ENCODE measurements at regions not wholly inside any gene's neighbourhood (a gene's known extent, or its start where the extent isn't known, plus 50 kb on each side); places are given as distances from the start of the nearest gene placed in this dataset.

DNA sequence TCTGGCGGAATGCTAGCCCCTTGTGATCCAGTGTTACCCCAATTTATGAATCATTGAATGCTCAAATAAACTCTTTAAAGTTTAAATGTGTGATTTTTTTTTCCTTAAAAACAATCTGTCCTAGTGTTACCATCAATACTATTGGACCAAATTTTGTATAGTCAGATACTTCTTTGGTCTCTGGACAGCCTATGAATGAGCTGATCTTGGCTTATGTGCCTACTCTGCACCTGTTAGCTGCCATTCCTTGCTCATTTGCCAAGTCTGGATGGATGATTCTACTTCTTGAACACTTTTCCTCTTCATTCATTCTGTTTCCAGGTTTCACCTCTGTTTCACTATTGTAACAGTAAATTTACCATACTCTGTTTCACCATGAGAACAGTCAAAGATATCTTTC, 226.5 kb upstream of the ZBED5 start:
- Histone ChIP-seq H3K36me3 (replicated peaks; ENCODE audit: insufficient read depth, low read depth) (no peaks in the 10 kb centered on the region), H3K79me2 (no peaks in the 10 kb centered on the region), H3K27ac (no peak overlapping the region), H3K27me3 (no peaks in the 10 kb centered on the region), H2AFZ (no peak overlapping the region), H3K4me2 (no peak overlapping the region), H3K9me2 (replicated peaks; ENCODE audit: insufficient read depth) (no peaks in the 10 kb centered on the region), H3K4me1 (ENCODE audit: insufficient read depth) (no peaks in the 10 kb centered on the region), H3K9me3 (ENCODE audit: low read depth) (no peaks in the 10 kb centered on the region), H3K4me3 (no peak overlapping the region), H4K20me1 (ENCODE audit: insufficient read depth, poor library complexity, severe bottlenecking) (no peaks in the 10 kb centered on the region)
- TF ChIP-seq EZH2 (IDR thresholded peaks at IDR 0.05; ENCODE audit: borderline replicate concordance): no peak
- TF ChIP-seq, protein P1, sequence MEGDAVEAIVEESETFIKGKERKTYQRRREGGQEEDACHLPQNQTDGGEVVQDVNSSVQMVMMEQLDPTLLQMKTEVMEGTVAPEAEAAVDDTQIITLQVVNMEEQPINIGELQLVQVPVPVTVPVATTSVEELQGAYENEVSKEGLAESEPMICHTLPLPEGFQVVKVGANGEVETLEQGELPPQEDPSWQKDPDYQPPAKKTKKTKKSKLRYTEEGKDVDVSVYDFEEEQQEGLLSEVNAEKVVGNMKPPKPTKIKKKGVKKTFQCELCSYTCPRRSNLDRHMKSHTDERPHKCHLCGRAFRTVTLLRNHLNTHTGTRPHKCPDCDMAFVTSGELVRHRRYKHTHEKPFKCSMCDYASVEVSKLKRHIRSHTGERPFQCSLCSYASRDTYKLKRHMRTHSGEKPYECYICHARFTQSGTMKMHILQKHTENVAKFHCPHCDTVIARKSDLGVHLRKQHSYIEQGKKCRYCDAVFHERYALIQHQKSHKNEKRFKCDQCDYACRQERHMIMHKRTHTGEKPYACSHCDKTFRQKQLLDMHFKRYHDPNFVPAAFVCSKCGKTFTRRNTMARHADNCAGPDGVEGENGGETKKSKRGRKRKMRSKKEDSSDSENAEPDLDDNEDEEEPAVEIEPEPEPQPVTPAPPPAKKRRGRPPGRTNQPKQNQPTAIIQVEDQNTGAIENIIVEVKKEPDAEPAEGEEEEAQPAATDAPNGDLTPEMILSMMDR (IDR thresholded peaks at IDR 0.05; ENCODE audit: poor library complexity): no peak
- TF ChIP-seq EZH2phosphoT487 (IDR thresholded peaks at IDR 0.05; ENCODE audit: low read depth, severe bottlenecking, unreplicated experiment): no peak
- DNase-seq (ENCODE audit: low spot score): no peak
- 93% methylated on average over 1 of the region's 1 CpG for WGBS (ENCODE audit: low lambda C conversion rate, missing lambda C conversion rate)

DNA sequence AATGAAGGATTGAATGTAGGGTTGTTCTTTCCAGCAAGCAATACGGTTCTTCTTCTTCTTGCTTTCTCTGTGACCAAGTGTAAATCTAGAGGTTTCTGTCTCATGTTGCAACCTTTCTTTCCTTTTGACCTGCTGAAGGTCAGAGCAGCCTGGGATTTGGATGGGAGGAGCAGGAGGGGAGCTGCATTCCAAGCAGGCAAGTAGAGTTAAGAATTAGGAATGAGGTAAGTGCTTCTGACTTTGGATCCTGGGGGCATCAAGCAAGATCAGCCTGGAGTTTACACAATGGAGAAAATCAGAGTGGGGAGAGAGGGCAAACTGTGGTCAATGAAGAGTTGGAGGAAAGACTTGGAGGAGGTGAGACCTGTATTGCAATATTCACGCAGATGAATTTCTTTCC, 225.6 kb upstream of the ZBED5 start:
- Histone ChIP-seq H3K9me2 (replicated peaks; ENCODE audit: insufficient read depth) (no peaks in the 10 kb centered on the region), H4K20me1 (ENCODE audit: insufficient read depth, poor library complexity, severe bottlenecking) (no peaks in the 10 kb centered on the region), H3K4me1 (ENCODE audit: insufficient read depth) (no peaks in the 10 kb centered on the region), H3K27ac (no peak overlapping the region), H3K4me3 (no peak overlapping the region), H3K27me3 (no peaks in the 10 kb centered on the region), H3K79me2 (no peaks in the 10 kb centered on the region), H3K36me3 (replicated peaks; ENCODE audit: insufficient read depth, low read depth) (no peaks in the 10 kb centered on the region), H2AFZ (no peak overlapping the region), H3K9me3 (ENCODE audit: low read depth) (no peaks in the 10 kb centered on the region), H3K4me2 (no peak overlapping the region)
- 92% methylated on average over 2 of the region's 2 CpGs for WGBS (ENCODE audit: low lambda C conversion rate, missing lambda C conversion rate)
- no peak for TF ChIP-seq EZH2phosphoT487 (IDR thresholded peaks at IDR 0.05; ENCODE audit: low read depth, severe bottlenecking, unreplicated experiment)
- TF ChIP-seq, protein P1 (IDR thresholded peaks at IDR 0.05; ENCODE audit: poor library complexity): no peak
- TF ChIP-seq EZH2 (IDR thresholded peaks at IDR 0.05; ENCODE audit: borderline replicate concordance): no peak
- no peak for DNase-seq (ENCODE audit: low spot score)

DNA sequence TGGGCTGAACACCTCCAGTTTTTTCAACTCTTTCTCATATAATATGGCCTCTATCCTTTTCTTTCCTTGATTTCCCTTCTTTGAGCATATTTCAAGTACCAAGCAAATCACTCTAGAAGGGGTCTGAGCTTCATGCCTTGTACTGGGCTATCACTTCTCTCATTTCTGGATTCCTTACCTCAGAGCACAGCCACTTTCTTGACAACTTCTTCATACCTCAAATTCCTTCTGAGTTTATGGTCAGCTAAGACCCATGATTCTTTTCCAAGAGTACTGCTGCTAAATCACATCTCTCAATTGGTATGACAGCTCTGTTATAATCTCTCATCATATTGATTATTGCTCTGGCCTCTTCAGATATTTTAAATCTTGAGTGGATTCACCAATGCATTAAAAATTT, 224.8 kb upstream of the ZBED5 start:
- Histone ChIP-seq H3K27ac (no peak overlapping the region), H3K4me2 (no peak overlapping the region), H3K79me2 (no peaks in the 10 kb centered on the region), H3K4me3 (no peak overlapping the region), H3K9me3 (ENCODE audit: low read depth) (no peaks in the 10 kb centered on the region), H3K36me3 (replicated peaks; ENCODE audit: insufficient read depth, low read depth) (no peaks in the 10 kb centered on the region), H3K4me1 (ENCODE audit: insufficient read depth) (no peaks in the 10 kb centered on the region), H3K9me2 (replicated peaks; ENCODE audit: insufficient read depth) (no peaks in the 10 kb centered on the region), H4K20me1 (ENCODE audit: insufficient read depth, poor library complexity, severe bottlenecking) (no peaks in the 10 kb centered on the region), H3K27me3 (no peaks in the 10 kb centered on the region), H2AFZ (no peak overlapping the region)
- no peak for DNase-seq (ENCODE audit: low spot score)
- TF ChIP-seq, protein P1 (IDR thresholded peaks at IDR 0.05; ENCODE audit: poor library complexity): no peak
- TF ChIP-seq EZH2phosphoT487 (IDR thresholded peaks at IDR 0.05; ENCODE audit: low read depth, severe bottlenecking, unreplicated experiment): no peak
- TF ChIP-seq EZH2 (IDR thresholded peaks at IDR 0.05; ENCODE audit: borderline replicate concordance): no peak

DNA sequence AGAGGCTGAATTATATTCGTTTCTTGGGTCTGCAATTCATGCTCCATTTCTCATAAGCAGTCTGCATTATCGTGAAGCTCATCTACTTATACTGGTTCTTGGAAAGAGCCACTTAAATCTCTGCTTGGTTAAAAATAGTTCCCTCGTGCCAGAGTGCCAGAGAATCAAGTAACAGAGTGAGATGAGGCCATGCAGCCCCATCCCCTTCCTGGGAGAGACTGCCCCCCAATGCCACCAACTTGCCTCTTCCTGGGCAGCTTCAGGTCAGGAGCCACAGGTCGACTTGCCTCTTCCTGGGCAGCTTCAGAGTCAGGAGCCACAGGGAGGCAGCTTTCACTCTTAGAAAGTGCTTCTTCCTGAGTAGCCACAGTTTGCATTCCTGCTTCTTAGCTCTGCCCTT, 223.9 kb upstream of the ZBED5 start:
- Histone ChIP-seq H3K36me3 (replicated peaks; ENCODE audit: insufficient read depth, low read depth) (no peaks in the 10 kb centered on the region), H3K27me3 (no peaks in the 10 kb centered on the region), H3K27ac (no peak overlapping the region), H3K4me3 (no peak overlapping the region), H3K4me2 (no peak overlapping the region), H3K79me2 (no peaks in the 10 kb centered on the region), H3K4me1 (ENCODE audit: insufficient read depth) (peaks cover 2% of the 10 kb centered on the region), H3K9me2 (replicated peaks; ENCODE audit: insufficient read depth) (no peaks in the 10 kb centered on the region), H3K9me3 (ENCODE audit: low read depth) (no peaks in the 10 kb centered on the region), H2AFZ (no peak overlapping the region), H4K20me1 (ENCODE audit: insufficient read depth, poor library complexity, severe bottlenecking) (no peaks in the 10 kb centered on the region)
- TF ChIP-seq EZH2 (IDR thresholded peaks at IDR 0.05; ENCODE audit: borderline replicate concordance): no peak
- TF ChIP-seq, protein P1 (IDR thresholded peaks at IDR 0.05; ENCODE audit: poor library complexity): no peak
- TF ChIP-seq EZH2phosphoT487 (IDR thresholded peaks at IDR 0.05; ENCODE audit: low read depth, severe bottlenecking, unreplicated experiment): no peak
- no peak for DNase-seq (ENCODE audit: low spot score)
- 54% methylated on average over 4 of the region's 4 CpGs for WGBS (ENCODE audit: low lambda C conversion rate, missing lambda C conversion rate)

All from hepatocyte (in vitro differentiated cells).